GM21381 (cell line): ENCODE measurements at regions not wholly inside any gene's neighbourhood (a gene's known extent, or its start where the extent isn't known, plus 50 kb on each side); places are given as distances from the start of the nearest gene placed in this dataset.
"Not testable (repeated sequence)": the region's sequence is repeated elsewhere in the genome, so short reads cannot be mapped to it uniquely, and the experiment has no call there.

Experiments used
- ATAC-seq: cut with Tn5 transposase; IDR thresholded peaks from one replicate; pipeline ENCODE4 v1.9.1; 2021; ENCODE audit warnings: mild to moderate bottlenecking, moderate library complexity; ENCODE audit not compliant: unreplicated experiment

DNA sequence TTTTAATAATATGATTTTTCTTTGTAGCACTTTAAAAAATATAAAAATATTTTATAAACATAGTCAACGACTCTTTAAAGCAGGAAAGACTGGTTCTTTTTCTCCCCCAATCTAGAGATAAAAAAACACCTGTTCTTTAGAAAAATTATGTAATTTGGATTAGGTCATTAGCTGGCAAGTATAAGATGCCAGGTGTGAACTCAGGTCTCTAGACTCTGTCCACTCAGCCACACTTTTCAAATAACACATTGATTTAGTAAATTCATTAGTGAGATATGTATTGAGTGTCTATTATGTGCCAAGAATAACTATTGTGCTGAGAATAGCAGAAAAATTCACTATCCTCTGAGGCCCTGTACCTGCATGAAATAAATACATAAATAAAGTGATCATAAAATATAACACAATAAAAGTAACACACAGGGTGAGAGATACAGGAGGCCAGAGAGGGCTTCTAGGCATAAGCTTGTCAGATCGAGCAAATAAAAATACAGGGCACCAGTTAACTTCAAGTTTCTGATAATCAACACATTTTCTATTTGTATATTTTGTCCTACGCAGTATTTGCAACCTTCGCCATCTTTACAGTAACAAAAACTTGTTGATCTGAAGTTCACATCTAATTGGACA lies 867.1 kb upstream of the GBE1 start:
- no peak for ATAC-seq

- ATAC-seq = no peak
Observed at GRCh38 chr3:82627733-82628132, 866.3 kb upstream of the GBE1 start.

- not testable (repeated sequence) for ATAC-seq
Observed at GRCh38 chr3:82620744-82621143, 859.3 kb upstream of the GBE1 start.

DNA sequence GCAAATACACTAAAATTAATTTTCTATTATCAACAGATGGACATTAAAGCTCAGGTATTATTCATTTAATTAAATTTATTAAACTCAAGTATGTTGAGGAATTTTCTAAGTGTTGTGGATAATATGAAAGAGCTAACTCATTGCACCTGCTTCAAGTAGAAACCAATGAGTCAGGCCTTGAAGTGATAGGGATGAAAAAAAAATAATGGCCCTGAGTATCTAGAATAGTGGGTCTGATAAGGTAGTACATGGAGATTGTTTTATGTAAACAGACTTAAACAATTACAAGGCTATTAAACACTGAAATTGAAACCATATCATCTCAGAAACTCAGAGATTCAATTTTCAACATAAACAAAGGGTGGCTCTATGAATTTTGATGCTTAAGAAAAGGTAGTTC lies 857.1 kb upstream of the GBE1 start:
- ATAC-seq = no peak

DNA sequence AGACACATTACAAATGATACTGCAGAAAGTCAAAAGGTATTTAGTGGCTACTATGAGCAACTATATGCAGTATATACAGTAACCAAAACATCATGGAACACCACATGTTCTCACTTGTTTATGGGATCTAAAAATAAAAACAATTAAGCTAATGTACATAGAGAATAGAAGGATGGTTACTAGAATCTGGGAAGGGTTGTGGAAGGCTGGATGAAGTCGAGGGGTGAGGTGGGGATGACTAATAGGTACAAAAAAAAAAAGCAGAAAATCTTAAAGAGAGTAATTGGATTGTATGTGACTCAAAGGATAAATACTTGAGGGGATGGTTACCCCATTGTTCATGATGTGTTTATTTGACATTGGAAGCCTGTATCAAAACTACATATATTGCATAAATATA lies 848.8 kb upstream of the GBE1 start:
- ATAC-seq = no peak

DNA sequence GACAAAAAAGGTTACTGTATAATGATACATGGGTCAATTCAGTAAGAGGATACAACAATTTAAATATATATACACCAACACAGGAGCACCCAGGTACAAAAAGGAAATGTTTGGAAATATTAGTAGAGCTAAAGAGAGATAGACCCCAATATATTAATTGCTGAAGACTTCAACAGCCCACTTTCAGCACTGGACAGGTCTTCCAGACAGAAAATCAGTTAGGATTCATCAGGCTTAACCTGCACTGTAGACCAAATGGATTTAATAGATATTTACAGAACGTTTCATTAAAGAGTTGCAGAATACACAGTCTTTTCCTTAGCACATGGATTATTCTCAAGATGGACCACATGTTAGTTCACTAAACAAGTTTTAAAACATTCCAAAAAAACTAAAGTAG lies 845.9 kb upstream of the GBE1 start:
- no peak for ATAC-seq

- no peak for ATAC-seq
Observed at GRCh38 chr3:82596805-82597204, 835.4 kb upstream of the GBE1 start.

DNA sequence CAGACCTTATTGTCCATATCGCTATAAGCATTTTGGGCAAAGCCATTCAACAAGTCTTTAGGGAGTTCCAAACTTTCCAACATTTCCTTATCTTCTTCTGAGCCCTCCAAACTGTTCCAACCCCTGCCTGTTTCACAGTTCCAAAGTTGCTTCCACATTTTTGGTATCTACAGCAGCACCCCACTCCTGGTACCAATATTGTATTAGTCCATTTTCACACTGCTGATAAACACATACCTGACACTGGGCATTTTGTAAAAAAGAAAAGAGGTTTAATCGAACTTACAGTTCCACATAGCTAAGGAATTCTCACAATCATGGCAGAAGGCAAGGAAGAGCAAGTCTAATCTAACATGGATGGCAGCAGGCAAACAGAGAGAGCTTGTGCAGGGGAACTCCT lies 834.1 kb upstream of the GBE1 start:
- no peak for ATAC-seq

DNA sequence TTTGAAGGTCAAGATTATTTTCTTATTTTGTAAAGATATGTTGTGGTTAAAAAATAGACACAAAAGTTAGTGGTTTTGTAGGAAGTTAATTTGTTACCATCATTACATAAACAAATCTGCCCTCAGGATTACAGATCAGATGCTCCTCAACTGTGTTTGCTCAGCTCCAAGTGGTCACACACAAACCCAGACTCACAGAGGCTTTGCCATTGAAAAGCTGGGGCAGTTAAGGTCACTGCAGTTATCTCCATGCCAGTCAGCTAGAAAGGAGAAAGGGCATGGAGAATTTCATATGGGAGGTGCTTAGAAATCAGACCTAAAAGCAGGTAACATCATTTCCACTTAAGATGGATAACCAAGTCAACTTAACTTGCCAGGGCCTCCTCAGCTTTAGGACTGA lies 825.7 kb upstream of the GBE1 start:
- no peak for ATAC-seq

DNA sequence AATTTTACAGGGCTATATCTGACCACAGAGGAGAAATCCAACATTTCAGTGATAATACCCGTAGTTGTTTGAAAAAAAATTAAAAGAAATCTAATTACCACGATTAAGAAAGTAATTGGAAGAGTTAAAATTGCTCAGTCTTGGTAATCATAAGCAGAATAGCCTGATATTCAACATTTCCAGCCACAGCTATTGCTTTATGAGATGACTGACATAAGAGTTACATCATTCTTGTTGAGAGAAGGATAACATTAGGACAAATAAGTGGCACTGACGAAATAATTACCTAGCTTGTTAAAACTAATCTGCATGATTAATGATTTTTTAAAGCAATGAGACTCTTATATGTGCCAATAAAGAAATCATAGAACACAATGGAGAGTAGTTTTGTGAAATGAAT lies 825.0 kb upstream of the GBE1 start:
- ATAC-seq = no peak

- not testable (repeated sequence) for ATAC-seq
Observed at GRCh38 chr3:82586002-82586401, 824.6 kb upstream of the GBE1 start.

DNA sequence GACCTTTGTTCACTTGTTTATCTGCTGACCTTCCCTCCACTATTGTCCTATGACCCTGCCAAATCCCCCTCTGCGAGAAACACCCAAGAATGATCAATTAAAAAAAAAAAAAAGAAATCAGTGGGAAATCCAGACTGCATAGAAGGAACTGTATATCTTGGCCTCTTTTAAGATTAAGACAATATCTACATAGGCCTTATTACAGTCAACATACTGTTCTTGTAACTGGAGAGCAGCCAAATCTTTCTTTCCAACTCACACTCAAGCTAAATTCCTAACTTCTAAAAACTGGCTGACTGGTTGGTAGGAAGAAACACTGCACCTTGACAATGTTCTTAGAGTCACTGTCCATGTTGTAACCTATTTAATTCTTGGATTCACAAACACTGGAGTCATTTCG lies 824.1 kb upstream of the GBE1 start:
- ATAC-seq = not testable (repeated sequence)

DNA sequence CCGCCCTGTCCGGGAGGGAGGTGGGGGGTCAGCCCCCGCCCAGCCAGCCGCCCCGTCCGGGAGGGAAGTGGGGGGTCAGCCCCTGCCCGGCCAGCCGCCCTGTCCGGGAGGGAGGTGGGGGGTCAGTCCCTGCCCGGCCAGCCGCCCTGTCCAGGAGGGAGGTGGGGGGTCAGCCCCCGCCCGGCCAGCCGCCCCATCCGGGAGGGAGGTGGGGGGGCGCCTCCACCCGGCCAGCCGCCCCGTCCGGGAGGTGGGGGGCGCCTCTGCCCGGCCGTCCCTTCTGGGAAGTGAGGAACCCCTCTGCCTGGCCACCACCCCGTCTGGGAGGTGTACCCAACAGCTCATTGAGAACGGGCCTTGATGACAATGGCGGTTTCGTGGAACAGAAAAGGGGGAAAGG lies 823.4 kb upstream of the GBE1 start:
- ATAC-seq = not testable (repeated sequence)

- ATAC-seq = not testable (repeated sequence)
Observed at GRCh38 chr3:82584415-82584814, 823.0 kb upstream of the GBE1 start.

DNA sequence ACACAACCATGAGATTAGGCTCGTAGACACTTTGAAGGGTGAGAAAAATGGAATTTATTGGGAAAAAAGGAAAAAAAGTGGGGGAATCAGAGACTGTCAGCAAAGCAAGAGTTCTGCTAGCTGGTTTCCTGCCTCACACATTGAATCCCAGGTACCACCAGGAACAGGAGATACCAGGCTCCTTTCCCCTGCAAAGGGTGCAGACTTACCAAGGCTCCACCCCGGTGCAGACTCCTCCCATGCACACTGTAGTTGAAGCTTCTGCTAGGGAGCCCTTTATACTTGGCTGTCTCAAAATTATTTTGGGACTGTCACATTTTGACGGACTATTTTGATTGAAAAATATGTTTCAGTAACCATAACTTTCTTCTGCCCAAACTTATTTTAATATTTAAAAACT lies 819.9 kb upstream of the GBE1 start:
- no peak for ATAC-seq

- no peak for ATAC-seq
Observed at GRCh38 chr3:82572721-82573120, 811.3 kb upstream of the GBE1 start.

- no peak for ATAC-seq
Observed at GRCh38 chr3:82568776-82569338, 807.4 kb upstream of the GBE1 start.

DNA sequence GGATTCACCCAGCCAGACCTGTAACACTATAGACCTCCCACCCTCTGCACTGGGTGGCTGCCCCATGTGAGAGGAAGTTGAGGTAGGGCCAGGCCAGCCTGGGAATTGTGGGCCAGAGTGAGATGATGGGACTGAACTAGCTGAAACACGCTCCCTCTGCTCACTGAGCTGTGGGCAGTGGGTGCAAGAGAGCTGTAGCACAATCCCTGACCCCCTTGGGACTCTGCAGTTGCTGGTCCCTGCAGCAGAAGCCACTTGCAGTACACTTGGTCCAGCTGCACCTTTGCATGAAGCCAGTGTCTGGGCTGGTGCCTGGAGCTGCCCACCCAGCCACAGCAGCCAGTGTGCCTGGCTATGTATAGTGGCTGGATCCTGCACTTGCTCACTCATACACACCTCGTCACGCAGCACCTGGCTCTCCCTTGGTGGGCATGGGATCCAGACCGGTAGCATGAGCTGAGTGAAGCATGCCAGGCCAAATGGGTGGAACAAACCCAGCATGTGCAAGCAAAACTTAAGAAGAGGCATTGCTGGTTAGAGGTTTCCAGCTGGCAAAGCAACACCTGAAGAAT lies 805.7 kb upstream of the GBE1 start:
- no peak for ATAC-seq

- ATAC-seq = no peak
Observed at GRCh38 chr3:82562896-82563295, 801.5 kb upstream of the GBE1 start.

DNA sequence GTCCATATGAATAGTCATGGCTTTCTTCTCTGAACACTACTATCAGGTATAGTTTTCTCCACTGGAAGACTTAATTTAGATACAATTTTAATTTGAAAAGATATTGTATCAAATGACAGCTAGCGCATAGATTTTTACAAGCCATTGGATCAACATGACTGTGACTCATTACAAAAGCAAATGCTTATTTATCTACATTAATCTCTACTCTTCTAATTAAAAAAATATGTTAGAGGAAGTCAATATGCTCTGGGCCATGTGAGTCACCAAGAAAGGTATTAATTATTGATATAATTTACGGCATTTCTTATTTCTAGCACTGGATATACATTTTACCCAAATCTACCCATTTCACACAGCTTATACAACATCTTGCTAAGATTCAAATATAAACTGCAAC lies 800.3 kb upstream of the GBE1 start:
- ATAC-seq = no peak

DNA sequence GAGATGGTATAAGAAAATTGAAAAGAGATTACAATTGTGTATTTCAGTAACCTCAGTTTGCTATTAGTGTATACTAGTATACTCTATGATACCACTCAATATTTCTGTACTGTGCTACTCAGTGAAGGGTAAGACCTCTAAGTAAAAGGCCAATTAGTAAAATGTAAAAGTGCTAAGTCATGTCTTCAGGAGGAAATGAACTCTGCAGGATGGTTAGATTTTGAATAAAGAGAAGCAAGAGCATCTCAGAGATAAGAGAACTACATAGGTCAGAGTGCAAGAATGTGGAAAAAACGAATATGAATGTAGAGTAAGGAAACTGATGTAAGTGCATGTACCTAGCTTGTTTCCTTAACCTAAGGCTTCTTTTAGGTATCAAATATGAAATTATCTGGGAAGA lies 796.6 kb upstream of the GBE1 start:
- ATAC-seq = no peak

GRCh38 chr3:82556113-82556512 lies 794.7 kb upstream of the GBE1 start:
- no peak for ATAC-seq

GRCh38 chr3:82542556-82542955 lies 781.1 kb upstream of the GBE1 start:
- not testable (repeated sequence) for ATAC-seq
